NT2/D1 (cell line): ENCODE measurements at regions not wholly inside any gene's neighbourhood (a gene's known extent, or its start where the extent isn't known, plus 50 kb on each side); places are given as distances from the start of the nearest gene placed in this dataset.
"Not testable (repeated sequence)": the region's sequence is repeated elsewhere in the genome, so short reads cannot be mapped to it uniquely, and the experiment has no call there.

Source experiments
- DNase-seq: peaks from one replicate; pipeline ENCODE4 v3.0.0-alpha.2; 2011; ENCODE audit warnings: low read depth, low spot score
- H3K27me3 ChIP-seq: 2 replicates; pipeline ENCODE4 v1.6.0; 2011; ENCODE audit warnings: mild to moderate bottlenecking; ENCODE audit not compliant: insufficient read length, insufficient read depth
- H3K36me3 ChIP-seq: 2 replicates; pipeline ENCODE4 v1.6.1; 2011; ENCODE audit warnings: mild to moderate bottlenecking, low read length, mixed read lengths; ENCODE audit not compliant: insufficient read depth, insufficient read length
- H3K4me1 ChIP-seq: 2 replicates; pipeline ENCODE4 v1.5.1; 2011; ENCODE audit not compliant: insufficient read depth, insufficient read length
- H3K4me3 ChIP-seq: 2 replicates; pipeline ENCODE4 v1.5.1; 2011; ENCODE audit warnings: low read depth; ENCODE audit not compliant: insufficient read length
- H3K9ac ChIP-seq: 2 replicates; pipeline ENCODE4 v1.6.0; 2011; ENCODE audit warnings: low read depth; ENCODE audit not compliant: insufficient read length
- H3K9me3 ChIP-seq: 2 replicates; pipeline ENCODE4 v1.5.1; 2011; ENCODE audit warnings: mild to moderate bottlenecking, low read length; ENCODE audit not compliant: insufficient read depth
- SUZ12 ChIP-seq: IDR thresholded peaks from 2 replicates; pipeline ENCODE4 v1.6.1; 2011; ENCODE audit not compliant: insufficient read length, insufficient read depth; ENCODE audit errors: extremely low read depth
- YY1 ChIP-seq: IDR thresholded peaks from 2 replicates; pipeline ENCODE4 v1.6.1; 2011; ENCODE audit not compliant: insufficient read length, insufficient read depth
- ZNF274 ChIP-seq: IDR thresholded peaks from 2 replicates; pipeline ENCODE4 v1.6.1; 2011; ENCODE audit warnings: mild to moderate bottlenecking, low read depth, low read length

GRCh38 chr5:86170194-86170593 is 447.5 kb upstream of the COX7C start:
- no peaks in the 10 kb centered on the region for H3K27me3 ChIP-seq
- H3K4me1 ChIP-seq: no peaks in the 10 kb centered on the region
- no peak overlapping the region for H3K9ac ChIP-seq
- DNase-seq: no peak
- TF ChIP-seq YY1 (no peak), ZNF274 (no peak), SUZ12 (no peak)
- no peaks in the 10 kb centered on the region for H3K36me3 ChIP-seq
- H3K9me3 ChIP-seq: no peaks in the 10 kb centered on the region
- no peak overlapping the region for H3K4me3 ChIP-seq

- TF ChIP-seq YY1: no peak
- TF ChIP-seq SUZ12: no peak
- no peaks in the 10 kb centered on the region for H3K4me1 ChIP-seq
- no peak for DNase-seq
- H3K9me3 ChIP-seq: no peaks in the 10 kb centered on the region
- H3K4me3 ChIP-seq: no peak overlapping the region
- no peak overlapping the region for H3K9ac ChIP-seq
- H3K36me3 ChIP-seq: no peaks in the 10 kb centered on the region
- no peaks in the 10 kb centered on the region for H3K27me3 ChIP-seq
Observed at GRCh38 chr5:86175224-86175623, 442.5 kb upstream of the COX7C start.

GRCh38 chr5:86199287-86199686 is 418.5 kb upstream of the COX7C start:
- H3K9ac ChIP-seq: no peak overlapping the region
- no peak overlapping the region for H3K4me3 ChIP-seq
- no peaks in the 10 kb centered on the region for H3K36me3 ChIP-seq
- no peak for DNase-seq
- no peaks in the 10 kb centered on the region for H3K4me1 ChIP-seq
- H3K27me3 ChIP-seq: no peaks in the 10 kb centered on the region
- TF ChIP-seq YY1 (no peak), ZNF274 (no peak), SUZ12 (no peak)
- H3K9me3 ChIP-seq: no peaks in the 10 kb centered on the region

GRCh38 chr5:86228147-86228546 is 389.6 kb upstream of the COX7C start:
- Histone ChIP-seq H3K4me3 (no peak overlapping the region), H3K9me3 (no peaks in the 10 kb centered on the region), H3K9ac (no peak overlapping the region), H3K27me3 (no peaks in the 10 kb centered on the region), H3K36me3 (no peaks in the 10 kb centered on the region), H3K4me1 (no peaks in the 10 kb centered on the region)
- no peak for DNase-seq
- no peak for TF ChIP-seq ZNF274
- no peak for TF ChIP-seq SUZ12
- no peak for TF ChIP-seq YY1

- Histone ChIP-seq H3K4me1 (no peaks in the 10 kb centered on the region), H3K9me3 (no peaks in the 10 kb centered on the region), H3K4me3 (no peak overlapping the region), H3K36me3 (no peaks in the 10 kb centered on the region), H3K27me3 (no peaks in the 10 kb centered on the region), H3K9ac (no peak overlapping the region)
- DNase-seq: no peak
- TF ChIP-seq YY1 (no peak), ZNF274 (no peak), SUZ12 (no peak)
Observed at GRCh38 chr5:86232246-86232645, 385.5 kb upstream of the COX7C start.

- Histone ChIP-seq H3K27me3 (no peaks in the 10 kb centered on the region), H3K9me3 (no peaks in the 10 kb centered on the region), H3K36me3 (no peaks in the 10 kb centered on the region), H3K4me1 (no peaks in the 10 kb centered on the region), H3K9ac (no peak overlapping the region), H3K4me3 (no peak overlapping the region)
- no peak for TF ChIP-seq YY1
- no peak for TF ChIP-seq SUZ12
- TF ChIP-seq ZNF274: no peak
- DNase-seq: no peak
Observed at GRCh38 chr5:86244153-86244552, 373.6 kb upstream of the COX7C start.

GRCh38 chr5:86257871-86258270 is 359.9 kb upstream of the COX7C start:
- no peaks in the 10 kb centered on the region for H3K4me1 ChIP-seq
- no peaks in the 10 kb centered on the region for H3K9me3 ChIP-seq
- H3K27me3 ChIP-seq: no peaks in the 10 kb centered on the region
- DNase-seq: no peak
- H3K36me3 ChIP-seq: no peaks in the 10 kb centered on the region
- H3K4me3 ChIP-seq: no peak overlapping the region
- no peak overlapping the region for H3K9ac ChIP-seq
- TF ChIP-seq ZNF274: no peak
- TF ChIP-seq YY1: no peak
- no peak for TF ChIP-seq SUZ12

- not testable (repeated sequence) for H3K4me3 ChIP-seq, H3K9me3 ChIP-seq, H3K9ac ChIP-seq, H3K36me3 ChIP-seq, H3K4me1 ChIP-seq, H3K27me3 ChIP-seq, DNase-seq
Observed at GRCh38 chr5:86284400-86285190, 333.1 kb upstream of the COX7C start.

GRCh38 chr5:86287437-86287836 is 330.3 kb upstream of the COX7C start:
- H3K36me3 ChIP-seq, H3K9ac ChIP-seq, H3K4me3 ChIP-seq, DNase-seq, H3K9me3 ChIP-seq, H3K4me1 ChIP-seq, H3K27me3 ChIP-seq: not testable (repeated sequence)

GRCh38 chr5:86289786-86290185 is 328.0 kb upstream of the COX7C start:
- not testable (repeated sequence) for DNase-seq, H3K4me1 ChIP-seq, H3K9ac ChIP-seq, H3K36me3 ChIP-seq, H3K9me3 ChIP-seq, H3K27me3 ChIP-seq, H3K4me3 ChIP-seq

GRCh38 chr5:86292811-86293210 is 324.9 kb upstream of the COX7C start:
- not testable (repeated sequence) for H3K9me3 ChIP-seq, H3K4me3 ChIP-seq, H3K9ac ChIP-seq, H3K4me1 ChIP-seq, DNase-seq, H3K27me3 ChIP-seq, H3K36me3 ChIP-seq
